UCSD-AML1 (cell line): ENCODE measurements at regions not wholly inside any gene's neighbourhood (a gene's known extent, or its start where the extent isn't known, plus 50 kb on each side); places are given as distances from the start of the nearest gene placed in this dataset.

ENCODE experiments used
- DNase-seq: peaks from one replicate; lab custom pipeline; 2025; ENCODE audit not compliant: unreplicated experiment; lab: John Stamatoyannopoulos, UW

- DNase-seq, result no peak
Measured at GRCh38 chr7:131100357-131101054, 227.2 kb upstream of the MKLN1 start.

DNA sequence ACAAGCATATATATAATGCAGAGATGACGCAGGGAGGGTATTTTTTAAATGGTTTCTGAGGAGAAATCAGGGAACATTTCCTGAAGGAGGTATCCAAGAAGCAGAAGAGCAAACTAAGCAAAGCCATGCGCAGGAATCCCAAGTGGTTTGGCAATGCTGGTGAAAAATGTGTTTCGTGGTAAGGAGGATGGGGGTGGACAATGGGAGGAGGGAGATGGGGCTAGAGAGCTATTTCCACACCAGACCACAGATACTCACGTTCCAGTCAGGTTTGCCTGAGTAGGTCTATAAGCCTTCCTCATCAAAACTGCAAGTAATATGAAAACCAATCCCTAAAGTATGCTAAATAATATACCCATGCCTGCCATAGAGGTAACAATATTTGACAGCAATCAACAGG, 223.7 kb upstream of the MKLN1 start:
- DNase-seq, result no peak

- DNase-seq, result no peak
Measured at GRCh38 chr7:131104596-131105293, 222.9 kb upstream of the MKLN1 start.

- DNase-seq, result no peak
Measured at GRCh38 chr7:131105294-131105798, 222.3 kb upstream of the MKLN1 start.

DNA sequence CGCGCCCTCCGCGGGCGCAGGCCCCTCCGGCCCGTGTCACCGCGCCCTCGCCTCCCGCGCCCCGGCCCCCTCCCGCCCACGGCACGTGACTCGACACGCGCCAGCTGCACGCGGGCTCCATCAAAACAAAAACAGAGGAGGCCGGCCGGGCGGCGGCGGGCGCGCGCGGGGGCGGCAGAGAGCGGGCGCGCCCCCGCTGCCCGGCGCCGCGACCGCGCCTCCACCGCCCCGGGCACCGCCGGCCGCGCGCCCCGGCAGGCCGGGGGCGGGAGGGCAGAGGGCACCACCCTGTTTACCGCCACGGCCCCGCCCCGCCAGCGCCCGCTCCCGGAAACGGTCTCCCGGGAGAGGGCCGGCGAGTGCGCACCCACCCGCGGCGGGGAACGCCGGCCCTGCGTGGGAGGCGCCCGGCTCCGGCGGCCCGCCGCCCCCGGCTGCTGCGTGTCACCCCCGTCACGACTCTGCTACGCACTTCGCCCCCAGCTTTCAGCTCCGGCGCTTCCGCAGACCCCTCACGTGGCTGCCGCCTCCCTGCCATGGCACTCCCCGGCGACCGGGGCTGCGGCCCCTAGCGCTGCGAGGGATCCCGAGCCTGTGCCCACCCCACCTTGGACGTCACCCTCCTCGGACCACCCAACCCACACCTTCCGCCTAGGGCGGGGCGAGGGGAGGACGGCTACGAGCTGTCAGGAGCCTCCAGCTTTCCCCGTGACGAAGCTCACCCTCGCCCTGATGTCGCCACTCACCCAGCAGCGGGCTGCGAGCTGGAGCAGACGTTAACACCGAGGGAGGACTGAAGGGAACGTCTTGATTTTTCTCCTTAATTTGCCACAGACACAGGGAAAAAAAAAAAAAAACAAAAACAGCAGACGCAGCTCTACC, 221.6 kb upstream of the MKLN1 start:
- DNase-seq, result peak; percentile 58

DNA sequence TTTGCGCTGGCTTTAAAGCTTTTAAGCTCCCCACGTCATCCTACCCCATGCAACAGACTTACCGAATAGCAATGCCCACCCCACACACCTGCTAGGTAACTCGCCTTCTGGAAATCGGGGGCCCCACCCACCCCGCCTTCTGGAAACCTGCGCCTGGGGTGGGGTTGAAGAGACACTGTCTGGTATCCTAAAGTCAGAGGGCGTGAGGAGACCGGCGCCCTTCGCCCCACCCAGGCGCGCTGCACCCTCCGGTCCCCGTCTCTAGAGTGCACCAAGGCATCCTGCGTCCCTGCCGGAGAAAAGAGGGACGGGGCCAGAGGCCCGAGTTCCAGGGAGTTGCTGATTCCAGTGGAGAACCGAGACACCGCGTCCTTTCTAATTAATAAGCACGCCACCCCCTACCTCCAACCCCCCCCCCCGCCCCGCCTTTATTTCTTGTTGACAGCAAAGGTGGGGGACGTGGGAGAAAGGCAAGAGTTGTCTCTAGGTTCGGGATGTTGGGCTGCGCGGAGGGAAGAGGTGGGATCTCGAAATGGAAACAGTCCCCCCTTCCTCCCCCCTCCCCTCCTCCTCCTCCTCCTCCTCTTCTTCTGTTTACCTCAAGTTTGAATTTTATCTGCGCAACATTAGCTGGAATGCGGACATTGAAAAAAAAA, 220.9 kb upstream of the MKLN1 start:
- no peak for DNase-seq

DNA sequence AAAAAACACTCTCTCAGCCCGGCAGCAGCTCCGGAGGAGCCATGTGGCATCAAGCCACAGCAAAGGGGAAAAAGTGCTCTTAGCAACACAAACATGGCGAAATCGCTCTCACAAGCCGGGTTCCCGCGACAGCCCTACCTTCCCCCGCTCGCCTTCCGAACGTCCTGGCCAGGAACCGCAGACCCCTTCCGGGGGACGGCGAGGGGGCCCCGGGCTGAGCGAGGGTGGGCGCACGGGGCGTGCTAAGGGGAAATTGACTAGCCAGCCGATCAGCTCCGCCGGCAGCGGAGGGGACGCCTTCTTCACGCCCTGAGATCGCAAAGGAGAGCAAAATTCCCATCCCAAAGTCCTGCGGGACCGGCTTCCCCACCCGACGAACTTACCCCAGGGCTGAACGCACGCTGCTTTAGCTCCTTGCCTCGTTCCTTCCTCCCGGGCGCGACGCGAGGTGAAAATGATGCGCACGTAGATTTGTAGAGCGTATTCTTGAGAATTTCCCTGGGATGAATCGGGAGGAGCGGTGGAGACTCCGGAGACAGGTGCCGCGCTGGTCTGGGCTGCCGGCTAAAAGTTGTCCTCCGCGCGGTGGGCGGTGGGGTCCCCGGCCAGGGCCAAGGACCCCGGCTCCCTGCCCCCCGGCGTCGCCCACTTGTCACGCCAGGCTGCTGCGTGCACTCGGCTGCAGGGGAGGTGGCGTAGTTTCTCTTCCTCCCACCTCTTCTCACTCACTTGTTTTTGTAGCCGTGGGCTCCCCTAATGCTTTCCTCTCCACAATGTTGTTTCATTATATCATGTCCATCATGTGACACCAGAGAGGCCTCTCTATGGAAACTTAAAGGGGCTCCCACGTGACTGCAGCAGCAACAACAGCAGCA, 220.1 kb upstream of the MKLN1 start:
- DNase-seq, result peak; percentile 21

- DNase-seq, result peak; percentile 17
Measured at GRCh38 chr7:131108212-131108940, 219.3 kb upstream of the MKLN1 start.

- no peak for DNase-seq
Measured at GRCh38 chr7:131109011-131109758, 218.5 kb upstream of the MKLN1 start.

DNA sequence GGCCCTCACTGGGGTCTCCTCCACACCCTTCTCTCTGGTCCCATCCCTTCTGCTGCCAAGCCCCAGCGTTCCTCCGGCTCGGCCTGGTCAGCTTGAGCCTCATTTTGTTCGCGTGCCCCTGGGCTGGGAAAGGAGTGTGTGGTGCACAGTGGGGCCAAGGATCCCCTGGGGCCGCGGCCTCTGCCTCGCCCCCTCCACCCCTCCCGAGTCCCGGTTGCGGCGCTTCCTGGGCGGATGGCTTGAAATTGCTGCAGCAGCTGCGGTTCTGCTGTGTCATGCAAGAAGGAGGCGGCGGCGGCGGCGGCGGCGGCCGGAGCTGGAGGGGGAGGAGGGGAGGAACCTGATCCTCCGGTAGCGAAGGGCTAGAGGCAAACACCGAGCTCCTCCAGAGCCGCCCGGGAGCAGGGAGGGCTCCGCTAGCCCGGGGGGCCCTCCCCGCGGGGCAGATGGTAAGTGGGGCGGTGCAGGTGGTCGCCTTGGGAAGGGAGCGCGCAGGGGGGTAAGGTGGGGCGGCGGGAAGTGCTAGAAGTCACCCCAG, 217.8 kb upstream of the MKLN1 start:
- DNase-seq, result peak; percentile 63

- no peak for DNase-seq
Measured at GRCh38 chr7:131110297-131111080, 217.2 kb upstream of the MKLN1 start.

DNA sequence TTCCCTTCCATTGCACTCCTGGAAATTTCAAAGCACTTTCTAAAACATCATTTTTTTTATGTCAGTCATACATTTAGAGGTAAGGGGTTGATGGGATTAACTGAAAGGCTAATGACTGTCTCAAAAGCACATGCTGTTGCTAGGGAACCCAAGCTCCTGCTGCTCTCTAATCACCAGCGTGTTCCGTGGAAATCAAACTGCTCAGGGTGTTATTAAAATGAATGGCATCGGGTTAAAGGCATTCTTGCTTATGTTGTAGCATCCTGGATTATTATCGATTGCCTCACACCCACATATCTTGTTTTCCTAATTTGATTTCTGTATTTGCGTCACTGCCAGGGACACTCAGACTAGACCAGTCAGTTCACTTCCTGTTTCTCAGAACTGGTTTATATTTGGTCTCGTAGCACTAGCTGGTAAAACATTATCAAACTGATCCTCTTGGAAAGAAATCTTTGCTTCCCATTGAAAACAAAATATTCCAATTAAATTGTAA, 216.5 kb upstream of the MKLN1 start:
- DNase-seq, result no peak

DNA sequence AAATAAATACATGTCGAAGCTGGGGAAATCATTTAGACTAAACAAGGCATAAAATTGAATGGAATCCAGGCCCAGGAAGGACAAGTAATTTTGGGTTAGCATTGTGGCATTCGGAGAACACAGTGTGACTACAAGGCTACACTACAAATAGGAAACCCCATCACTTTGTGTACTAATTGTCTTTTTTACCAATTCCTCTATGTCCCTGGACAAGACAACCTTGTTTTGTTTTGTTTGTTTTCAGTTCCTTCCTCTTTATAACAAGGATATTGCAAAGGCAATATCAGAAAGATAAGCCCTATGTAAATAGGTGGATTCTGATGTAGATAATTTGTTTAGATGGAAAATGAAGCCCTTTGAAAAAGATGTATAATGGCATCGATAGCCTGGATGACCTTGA, 215.9 kb upstream of the MKLN1 start:
- DNase-seq, result no peak

DNA sequence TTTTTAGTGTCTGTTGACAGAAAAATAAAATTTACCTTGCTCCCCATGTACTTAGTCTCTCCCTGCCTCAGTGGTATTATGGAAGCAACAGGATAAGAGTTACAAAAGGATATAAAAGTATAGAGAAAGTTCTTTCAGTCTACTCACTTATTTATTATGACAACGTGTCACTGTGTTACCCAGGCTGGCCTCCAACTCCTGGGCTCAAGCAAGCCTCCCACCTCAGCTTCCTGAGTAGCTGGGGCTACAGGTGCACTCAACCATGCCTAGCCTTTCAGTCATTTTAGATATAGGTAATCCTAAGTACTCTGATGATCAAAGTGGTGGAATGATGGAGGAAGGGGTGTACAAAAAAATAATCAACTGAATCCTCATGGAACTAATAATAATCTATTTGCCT, 215.2 kb upstream of the MKLN1 start:
- no peak for DNase-seq

- DNase-seq, result no peak
Measured at GRCh38 chr7:131115340-131115739, 212.3 kb upstream of the MKLN1 start.

- no peak for DNase-seq
Measured at GRCh38 chr7:131117439-131117838, 210.2 kb upstream of the MKLN1 start.

DNA sequence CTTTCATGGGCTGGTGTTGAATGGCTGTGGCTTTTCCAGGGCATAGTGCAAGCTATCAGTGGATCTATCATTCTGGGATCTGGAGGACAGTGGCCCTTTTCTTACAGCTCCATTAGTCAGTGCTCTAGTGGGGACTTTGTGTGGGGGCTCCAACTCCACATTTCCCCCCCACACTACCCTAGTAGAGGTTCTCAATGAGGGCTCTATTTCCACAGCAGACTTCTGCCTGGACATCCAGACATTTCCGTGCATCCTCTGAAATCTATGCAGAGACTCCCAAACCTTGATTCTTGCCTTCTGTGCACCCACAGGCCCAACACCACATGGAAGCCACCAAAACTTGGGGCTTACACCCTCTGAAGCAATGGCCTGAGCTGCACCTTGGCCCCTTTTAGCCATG, 208.3 kb upstream of the MKLN1 start:
- DNase-seq, result no peak

DNA sequence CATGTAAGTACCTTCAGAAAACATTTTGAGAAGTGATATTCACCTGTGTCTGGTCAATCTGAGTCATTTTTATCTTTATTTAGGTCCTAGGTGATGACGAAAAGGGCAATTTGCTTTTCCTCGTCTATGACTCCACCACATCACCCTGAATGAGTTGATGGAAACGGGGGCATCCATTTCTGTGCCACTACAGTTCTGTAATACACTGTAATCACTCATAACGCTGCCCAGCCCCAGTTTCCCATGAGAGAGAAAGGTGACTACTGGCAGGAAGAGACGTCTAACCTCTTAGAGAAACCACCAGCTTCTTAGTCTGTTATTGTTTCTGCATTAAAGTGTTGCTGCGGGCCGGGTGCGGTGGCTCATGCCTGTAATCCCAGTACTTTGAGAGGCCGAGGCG, 205.3 kb upstream of the MKLN1 start:
- no peak for DNase-seq
